ENCODE measurements at regions not wholly inside any gene's neighbourhood (a gene's known extent, or its start where the extent isn't known, plus 50 kb on each side); places are given as distances from the start of the nearest gene placed in this dataset.
"Not testable (repeated sequence)": the region's sequence is repeated elsewhere in the genome, so short reads cannot be mapped to it uniquely, and the experiment has no call there.

- Histone ChIP-seq H3K4me1 (ENCODE audit: control insufficient read depth, insufficient read depth, low read length) (no peaks in the 10 kb centered on the region), H3K27me3 (ENCODE audit: control insufficient read depth, insufficient read depth, low read length) (no peaks in the 10 kb centered on the region), H3K27ac (ENCODE audit: low read length) (no peak overlapping the region), H3K4me3 (ENCODE audit: low read length) (no peak overlapping the region), H3K36me3 (ENCODE audit: control insufficient read depth, insufficient read depth, low read length) (no peaks in the 10 kb centered on the region), H3K9me3 (ENCODE audit: control insufficient read depth, insufficient read depth, low read length) (no peaks in the 10 kb centered on the region)
- ATAC-seq (no peak), DNase-seq (no peak)
- Mint-ChIP-seq H3K4me3 (no peak overlapping the region), H3K27me3 (ENCODE audit: low read depth in 2 of 2) (no peaks in the 10 kb centered on the region), H3K27ac (no peak overlapping the region), H3K4me1 (no peaks in the 10 kb centered on the region), H3K9me3 (peaks cover 2 to 4% of the 10 kb centered on the region in 2 donors), H3K36me3 (no peaks in the 10 kb centered on the region)
- intact Hi-C loops (cut with micrococcal nuclease): no loop called here
- WGBS (ENCODE audit: insufficient coverage): 100% methylated on average over 1 of the region's 2 CpGs
- TF ChIP-seq CTCF (IDR thresholded peaks at IDR 0.05): no peak
Measured at GRCh38 chr2:155902635-155903034, 429.9 kb downstream of the NR4A2 start.

DNA sequence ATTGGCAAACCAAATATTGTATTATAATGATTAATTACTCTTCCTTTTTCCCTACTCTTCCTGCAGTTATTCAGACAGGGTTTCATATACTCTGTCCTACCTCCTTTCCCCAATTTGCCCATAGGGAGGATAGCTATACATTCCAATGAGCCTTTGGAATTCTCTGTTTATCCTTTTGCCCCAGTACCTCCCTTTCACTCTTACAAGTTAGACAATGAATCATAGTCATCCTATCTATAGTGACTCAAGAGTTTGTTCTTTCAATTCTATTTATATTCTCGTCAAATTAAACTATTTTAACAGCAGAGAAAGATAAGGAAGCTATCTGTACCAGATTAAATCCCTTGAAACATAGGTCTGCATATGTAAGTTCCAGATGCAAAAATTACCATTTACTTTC, 437.5 kb downstream of the NR4A2 start:
- ATAC-seq (no peak), DNase-seq (no peak)
- Mint-ChIP-seq H3K27ac (no peak overlapping the region), H3K4me3 (no peak overlapping the region), H3K4me1 (no peaks in the 10 kb centered on the region), H3K36me3 (no peaks in the 10 kb centered on the region), H3K9me3 (peaks cover 12 to 18% of the 10 kb centered on the region in 2 donors), H3K27me3 (ENCODE audit: low read depth in 2 of 2) (no peaks in the 10 kb centered on the region)
- Histone ChIP-seq H3K4me1 (ENCODE audit: control insufficient read depth, insufficient read depth, low read length) (no peaks in the 10 kb centered on the region), H3K4me3 (ENCODE audit: low read length) (no peak overlapping the region), H3K27me3 (ENCODE audit: control insufficient read depth, insufficient read depth, low read length) (no peaks in the 10 kb centered on the region), H3K36me3 (ENCODE audit: control insufficient read depth, insufficient read depth, low read length) (no peaks in the 10 kb centered on the region), H3K9me3 (ENCODE audit: control insufficient read depth, insufficient read depth, low read length) (no peaks in the 10 kb centered on the region), H3K27ac (ENCODE audit: low read length) (no peak overlapping the region)
- no peak for TF ChIP-seq CTCF (IDR thresholded peaks at IDR 0.05)
- no CpG with 5 or more reads among the region's 1 CpG for WGBS (ENCODE audit: insufficient coverage)
- intact Hi-C loops (cut with micrococcal nuclease): no loop called here

- H3K27me3 ChIP-seq (ENCODE audit: control insufficient read depth, insufficient read depth, low read length); H3K4me3 Mint-ChIP-seq; H3K4me3 ChIP-seq (ENCODE audit: low read length); H3K27ac ChIP-seq (ENCODE audit: low read length); H3K36me3 Mint-ChIP-seq; H3K4me1 ChIP-seq (ENCODE audit: control insufficient read depth, insufficient read depth, low read length); H3K9me3 ChIP-seq (ENCODE audit: control insufficient read depth, insufficient read depth, low read length); H3K27ac Mint-ChIP-seq; H3K36me3 ChIP-seq (ENCODE audit: control insufficient read depth, insufficient read depth, low read length); DNase-seq; intact Hi-C loops (cut with micrococcal nuclease); H3K27me3 Mint-ChIP-seq (ENCODE audit: low read depth in 2 of 2); H3K4me1 Mint-ChIP-seq; ATAC-seq: not testable (repeated sequence)
- whole genome bisulfite sequencing (ENCODE audit: insufficient coverage): 83% methylated on average over 5 of the region's 5 CpGs
- peaks cover 24 to 28% of the 10 kb centered on the region in 2 donors for H3K9me3 Mint-ChIP-seq
Measured at GRCh38 chr2:155880382-155880781, 452.1 kb downstream of the NR4A2 start.

GRCh38 chr2:155879900-155880299, 452.6 kb downstream of the NR4A2 start:
- H3K4me3 Mint-ChIP-seq; H3K27me3 Mint-ChIP-seq (ENCODE audit: low read depth in 2 of 2); H3K27me3 ChIP-seq (ENCODE audit: control insufficient read depth, insufficient read depth, low read length); H3K4me1 Mint-ChIP-seq; intact Hi-C loops (cut with micrococcal nuclease); H3K4me3 ChIP-seq (ENCODE audit: low read length); H3K27ac ChIP-seq (ENCODE audit: low read length); H3K4me1 ChIP-seq (ENCODE audit: control insufficient read depth, insufficient read depth, low read length); DNase-seq; H3K36me3 Mint-ChIP-seq; H3K27ac Mint-ChIP-seq; H3K9me3 ChIP-seq (ENCODE audit: control insufficient read depth, insufficient read depth, low read length); H3K36me3 ChIP-seq (ENCODE audit: control insufficient read depth, insufficient read depth, low read length); ATAC-seq: not testable (repeated sequence)
- peaks cover 24 to 25% of the 10 kb centered on the region in 2 donors for H3K9me3 Mint-ChIP-seq
- 86% methylated on average over 5 of the region's 5 CpGs for WGBS (ENCODE audit: insufficient coverage)

- Mint-ChIP-seq H3K9me3 (peaks cover 14 to 17% of the 10 kb centered on the region in 2 donors), H3K4me3 (no peak overlapping the region), H3K27me3 (ENCODE audit: low read depth in 2 of 2) (no peaks in the 10 kb centered on the region), H3K4me1 (no peaks in the 10 kb centered on the region), H3K27ac (no peak overlapping the region), H3K36me3 (no peaks in the 10 kb centered on the region)
- intact Hi-C loops (cut with micrococcal nuclease): no loop called here
- Histone ChIP-seq H3K27ac (ENCODE audit: low read length) (no peak overlapping the region), H3K9me3 (ENCODE audit: control insufficient read depth, insufficient read depth, low read length) (peaks cover 5% of the 10 kb centered on the region), H3K27me3 (ENCODE audit: control insufficient read depth, insufficient read depth, low read length) (no peaks in the 10 kb centered on the region), H3K4me3 (ENCODE audit: low read length) (no peak overlapping the region), H3K36me3 (ENCODE audit: control insufficient read depth, insufficient read depth, low read length) (no peaks in the 10 kb centered on the region), H3K4me1 (ENCODE audit: control insufficient read depth, insufficient read depth, low read length) (no peaks in the 10 kb centered on the region)
- WGBS (ENCODE audit: insufficient coverage): 91% methylated on average over 3 of the region's 3 CpGs
- no peak for TF ChIP-seq CTCF (IDR thresholded peaks at IDR 0.05)
- ATAC-seq (no peak), DNase-seq (no peak)
Measured at GRCh38 chr2:155872396-155872795, 460.1 kb downstream of the NR4A2 start.

Measured in natural killer cell (primary cell).